H9 (cell line): ENCODE measurements at regions not wholly inside any gene's neighbourhood (a gene's known extent, or its start where the extent isn't known, plus 50 kb on each side); places are given as distances from the start of the nearest gene placed in this dataset.

Experiments
- DNase-seq: peaks from one replicate; pipeline ENCODE4 v3.0.0-alpha.2; 2017
- H2AFZ ChIP-seq: one replicate; pipeline ENCODE4 v1.6.1; 2013; ENCODE audit warnings: mild to moderate bottlenecking, low read length, control low read depth, moderate library complexity
- H2AK5ac ChIP-seq: 2 replicates; pipeline ENCODE4 v1.6.1; 2013; ENCODE audit warnings: low read length, control low read depth, mixed read lengths; ENCODE audit not compliant: insufficient read length
- H2BK120ac ChIP-seq: one replicate; pipeline ENCODE4 v1.6.1; 2013; ENCODE audit warnings: low read depth, mild to moderate bottlenecking, low read length, control low read depth, inconsistent platforms; ENCODE audit not compliant: poor library complexity, severe bottlenecking
- H2BK12ac ChIP-seq: 2 replicates; pipeline ENCODE4 v1.6.1; 2013; ENCODE audit warnings: low read length, control low read depth, mixed read lengths, low read depth; ENCODE audit not compliant: insufficient read length
- H2BK15ac ChIP-seq: 2 replicates; pipeline ENCODE4 v1.6.1; 2013; ENCODE audit warnings: low read depth, low read length, control low read depth
- H2BK20ac ChIP-seq: one replicate; pipeline ENCODE4 v1.6.1; 2013; ENCODE audit warnings: low read depth, mild to moderate bottlenecking, low read length, control low read depth, inconsistent platforms; ENCODE audit not compliant: poor library complexity, severe bottlenecking
- H2BK5ac ChIP-seq: 2 replicates; pipeline ENCODE4 v1.6.1; 2013; ENCODE audit warnings: low read length, control low read depth, mixed read lengths; ENCODE audit not compliant: insufficient read length
- H3K14ac ChIP-seq: 2 replicates; pipeline ENCODE4 v1.6.1; 2013; ENCODE audit warnings: low read length, control low read depth; ENCODE audit not compliant: insufficient read depth
- H3K18ac ChIP-seq: 2 replicates; pipeline ENCODE4 v1.6.1; 2013; ENCODE audit warnings: low read depth, mild to moderate bottlenecking, mixed read lengths, low read length, control low read depth; ENCODE audit not compliant: insufficient read length
- H3K23ac ChIP-seq: 2 replicates; pipeline ENCODE4 v1.6.1; 2013; ENCODE audit warnings: low read length, control low read depth, mixed read lengths, low read depth; ENCODE audit not compliant: insufficient read length
- H3K23me2 ChIP-seq: 2 replicates; pipeline ENCODE4 v1.6.1; 2013; ENCODE audit warnings: low read depth, mild to moderate bottlenecking, mixed read lengths, low read length, control low read depth; ENCODE audit not compliant: insufficient read length, poor library complexity, severe bottlenecking
- H3K27ac ChIP-seq: 2 replicates; pipeline ENCODE4 v1.5.1; 2013; ENCODE audit warnings: low read length, control low read depth, mixed read lengths, low read depth; ENCODE audit not compliant: insufficient read length
- H3K27me3 ChIP-seq: 2 replicates; pipeline ENCODE4 v1.6.1; 2013; ENCODE audit warnings: low read length, control low read depth, inconsistent platforms; ENCODE audit not compliant: insufficient read depth
- H3K4ac ChIP-seq: 2 replicates; pipeline ENCODE4 v1.6.1; 2013; ENCODE audit warnings: low read depth, mild to moderate bottlenecking, control low read depth, inconsistent platforms, low read length, moderate library complexity
- H3K4me1 ChIP-seq: 2 replicates; pipeline ENCODE4 v1.6.1; 2013; ENCODE audit warnings: low read length, control low read depth, inconsistent platforms; ENCODE audit not compliant: insufficient read depth
- H3K4me2 ChIP-seq: 2 replicates; pipeline ENCODE4 v1.6.1; 2013; ENCODE audit warnings: low read length, control low read depth, mixed read lengths; ENCODE audit not compliant: insufficient read length, insufficient read depth
- H3K56ac ChIP-seq: 2 replicates; pipeline ENCODE4 v1.6.1; 2013; ENCODE audit warnings: low read depth, mild to moderate bottlenecking, mixed read lengths, low read length, control low read depth; ENCODE audit not compliant: insufficient read length
- H3K79me1 ChIP-seq: 2 replicates; pipeline ENCODE4 v1.6.1; 2013; ENCODE audit warnings: low read depth, mild to moderate bottlenecking, moderate library complexity, low read length, control low read depth, inconsistent platforms; ENCODE audit not compliant: insufficient read depth, poor library complexity, severe bottlenecking
- H3K79me2 ChIP-seq: 2 replicates; pipeline ENCODE4 v1.6.1; 2013; ENCODE audit warnings: low read length, control low read depth, inconsistent platforms; ENCODE audit not compliant: insufficient read depth
- H3K9ac ChIP-seq: 2 replicates; pipeline ENCODE4 v1.6.1; 2013; ENCODE audit warnings: low read length, control low read depth, mixed read lengths; ENCODE audit not compliant: insufficient read length; ENCODE audit errors: extremely low read depth
- H3K9me3 ChIP-seq: one replicate; pipeline ENCODE4 v1.6.1; 2013; ENCODE audit warnings: low read depth, low read length, inconsistent platforms; ENCODE audit not compliant: control insufficient read depth
- H3T11ph ChIP-seq: one replicate; pipeline ENCODE4 v1.6.1; 2013; ENCODE audit warnings: mild to moderate bottlenecking, low read length, control low read depth, inconsistent platforms
- H4K20me1 ChIP-seq: one replicate; pipeline ENCODE4 v1.6.1; 2013; ENCODE audit not compliant: control insufficient read depth, insufficient read length, insufficient read depth
- H4K5ac ChIP-seq: 2 replicates; pipeline ENCODE4 v1.6.1; 2013; ENCODE audit warnings: low read depth, mild to moderate bottlenecking, mixed read lengths, low read length, control low read depth; ENCODE audit not compliant: insufficient read length
- H4K8ac ChIP-seq: replicated peaks from 2 replicates; pipeline ENCODE4 v1.6.1; 2013; ENCODE audit warnings: low read length, control low read depth, mixed read lengths, low read depth; ENCODE audit not compliant: insufficient read length
- H4K91ac ChIP-seq: 2 replicates; pipeline ENCODE4 v1.6.1; 2013; ENCODE audit warnings: low read depth, mild to moderate bottlenecking, moderate library complexity, mixed read lengths, low read length, control low read depth; ENCODE audit not compliant: insufficient read length
- H3K27ac Mint-ChIP-seq, 3 experiments: 2 replicates in 2 of 3; 3 replicates in 1 of 3; pipeline ENCODE4 v1.8.0; 2020 to 2021; ENCODE audit warnings: mixed read lengths in 3 of 3, mild to moderate bottlenecking in 1 of 3, moderate library complexity in 1 of 3
- H3K27me3 Mint-ChIP-seq: 2 replicates; pipeline ENCODE4 v1.8.0; 2021; ENCODE audit warnings: low read depth, mild to moderate bottlenecking, moderate library complexity, mixed read lengths
- H3K36me3 Mint-ChIP-seq, 3 experiments: 2 replicates in 2 of 3; 3 replicates in 1 of 3; pipeline ENCODE4 v1.8.0; 2020 to 2021; ENCODE audit warnings: low read depth in 3 of 3, mixed read lengths in 3 of 3; ENCODE audit not compliant: insufficient read depth in 1 of 3
- H3K4me1 Mint-ChIP-seq, 2 experiments: 2 replicates each; pipeline ENCODE4 v1.8.0; 2020; ENCODE audit warnings: mixed read lengths in 2 of 2
- H3K4me3 Mint-ChIP-seq, 2 experiments: 2 replicates in 1 of 2; 3 replicates in 1 of 2; pipeline ENCODE4 v1.8.0; 2020 to 2021; ENCODE audit warnings: mild to moderate bottlenecking in 2 of 2, mixed read lengths in 2 of 2, moderate library complexity in 1 of 2
- H3K9me3 Mint-ChIP-seq, 2 experiments: 2 replicates in 1 of 2; 3 replicates in 1 of 2; pipeline ENCODE4 v1.8.0; 2020; ENCODE audit warnings: mild to moderate bottlenecking in 2 of 2, mixed read lengths in 2 of 2, moderate library complexity in 1 of 2
- CTCF ChIP-seq: fragments of 200-600 bp; sonication (generic); conservative IDR thresholded peaks from 3 replicates; pipeline ENCODE4 v1.8.0; 2021; ENCODE audit warnings: antibody characterized with exemption, mild to moderate bottlenecking
- WGBS: extraction: QIAGEN DNeasy Blood & Tissue Kit; methylation state at CpG from one replicate; pipeline ENCODE4 v1.1.7; 2013; ENCODE audit warnings: missing lambda C conversion rate, low lambda C conversion rate, mixed read lengths; ENCODE audit not compliant: insufficient read length; ENCODE audit errors: extremely low coverage; 5-methylcytosine and 5-hydroxymethylcytosine counted together

DNA sequence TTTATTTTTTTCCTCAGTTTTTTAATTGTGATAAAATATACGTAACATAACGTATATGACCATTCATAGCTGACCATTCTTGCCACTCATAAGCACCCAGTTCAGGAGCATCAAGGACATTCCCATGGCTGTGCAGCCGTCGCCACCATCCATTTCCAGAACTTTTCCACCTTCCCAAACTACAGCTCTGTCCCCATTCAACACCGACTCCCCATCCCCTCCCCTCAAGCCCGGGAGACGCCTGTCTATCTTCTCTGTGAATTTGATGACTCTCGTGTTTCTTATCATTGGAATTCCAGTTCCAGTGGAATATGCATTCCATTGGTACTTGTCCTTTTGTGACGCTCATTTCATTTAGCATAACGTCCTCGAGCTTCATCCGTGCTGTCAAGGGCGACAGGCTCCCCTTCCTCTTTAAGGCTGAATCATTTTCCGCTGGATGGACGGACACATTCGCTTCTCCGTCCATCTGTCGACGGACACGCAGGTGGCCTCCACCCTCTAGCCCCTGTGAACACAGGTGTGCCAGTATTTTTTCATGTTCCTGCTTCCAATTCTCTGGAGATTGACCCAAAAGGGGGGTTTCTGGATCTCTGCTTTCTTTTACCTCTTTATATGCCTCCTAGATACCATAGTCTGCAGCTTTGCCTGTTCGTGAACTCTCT, 88.1 kb downstream of the YTHDF1 start:
- no peak overlapping the region for H4K91ac ChIP-seq
- H3K23me2 ChIP-seq: no peaks in the 10 kb centered on the region
- Mint-ChIP-seq H3K27me3 (peaks cover 18% of the 10 kb centered on the region), H3K36me3 (no peaks in the 10 kb centered on the region), H3K4me1 (peaks cover 19 to 24% of the 10 kb centered on the region in 2 experiments), H3K27ac (no peak overlapping the region), H3K9me3 (no peaks in the 10 kb centered on the region), H3K4me3 (no peak overlapping the region)
- no peaks in the 10 kb centered on the region for H3K27me3 ChIP-seq
- H3K4ac ChIP-seq: no peak overlapping the region
- H2BK20ac ChIP-seq: no peak overlapping the region
- H3K18ac ChIP-seq: no peak overlapping the region
- no peak for TF ChIP-seq CTCF
- H3K79me2 ChIP-seq: no peaks in the 10 kb centered on the region
- no peak overlapping the region for H2BK120ac ChIP-seq
- H3K9ac ChIP-seq: no peak overlapping the region
- H3K27ac ChIP-seq: no peak overlapping the region
- DNase-seq: no peak
- H3K56ac ChIP-seq: no peak overlapping the region
- no peaks in the 10 kb centered on the region for H3K79me1 ChIP-seq
- no peak overlapping the region for H3K4me2 ChIP-seq
- H4K20me1 ChIP-seq: no peaks in the 10 kb centered on the region
- no peak overlapping the region for H3K14ac ChIP-seq
- H2BK12ac ChIP-seq: no peak overlapping the region
- no peak overlapping the region for H3T11ph ChIP-seq
- H4K8ac ChIP-seq: no peak overlapping the region
- no peak overlapping the region for H3K23ac ChIP-seq
- no peaks in the 10 kb centered on the region for H3K9me3 ChIP-seq
- H3K4me1 ChIP-seq: peaks cover 4% of the 10 kb centered on the region; the same call in 1 of the 2 replicates
- no peak overlapping the region for H2BK5ac ChIP-seq
- no CpG with 5 or more reads among the region's 21 CpGs for WGBS
- H2AK5ac ChIP-seq: no peak overlapping the region
- no peak overlapping the region for H2AFZ ChIP-seq
- no peak overlapping the region for H2BK15ac ChIP-seq
- H4K5ac ChIP-seq: no peak overlapping the region
